DOHH2 (cell line): ENCODE measurements at regions not wholly inside any gene's neighbourhood (a gene's known extent, or its start where the extent isn't known, plus 50 kb on each side); places are given as distances from the start of the nearest gene placed in this dataset.

ENCODE experiments used
- EZH2phosphoT487 ChIP-seq: fragments of 200-600 bp; sonication (generic); IDR thresholded peaks from 2 replicates; pipeline ENCODE4 v1.6.1; 2017; ENCODE audit warnings: borderline replicate concordance, mild to moderate bottlenecking, antibody characterized with exemption, low read length, moderate library complexity, mixed read lengths
- TF ChIP-seq, protein P1 (sequence below): fragments of 200-600 bp; sonication (generic); IDR thresholded peaks from one replicate; pipeline ENCODE4 v1.5.1; 2014; ENCODE audit warnings: antibody characterized with exemption, mild to moderate bottlenecking, low read depth, low read length; ENCODE audit not compliant: poor library complexity, severe bottlenecking

DNA sequence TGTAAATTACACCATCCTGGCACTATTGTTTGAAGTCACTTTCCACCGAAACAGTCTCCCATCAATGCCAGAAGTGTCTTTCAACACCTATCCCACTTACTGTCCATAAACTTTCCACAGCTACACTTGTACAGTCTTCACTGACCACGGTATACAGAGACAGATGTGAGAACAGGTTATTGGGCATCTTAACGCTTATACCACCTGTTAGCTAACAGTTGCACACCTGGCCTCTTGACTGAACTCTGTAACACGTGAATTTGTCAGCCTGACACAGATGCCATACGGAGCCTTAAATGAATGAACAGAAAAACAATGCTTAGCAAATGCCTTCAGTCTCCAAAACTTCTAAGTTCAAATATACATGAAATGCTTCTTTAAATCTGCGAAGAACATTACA is 440.5 kb downstream of the SHQ1 start:
- TF ChIP-seq, protein P1, sequence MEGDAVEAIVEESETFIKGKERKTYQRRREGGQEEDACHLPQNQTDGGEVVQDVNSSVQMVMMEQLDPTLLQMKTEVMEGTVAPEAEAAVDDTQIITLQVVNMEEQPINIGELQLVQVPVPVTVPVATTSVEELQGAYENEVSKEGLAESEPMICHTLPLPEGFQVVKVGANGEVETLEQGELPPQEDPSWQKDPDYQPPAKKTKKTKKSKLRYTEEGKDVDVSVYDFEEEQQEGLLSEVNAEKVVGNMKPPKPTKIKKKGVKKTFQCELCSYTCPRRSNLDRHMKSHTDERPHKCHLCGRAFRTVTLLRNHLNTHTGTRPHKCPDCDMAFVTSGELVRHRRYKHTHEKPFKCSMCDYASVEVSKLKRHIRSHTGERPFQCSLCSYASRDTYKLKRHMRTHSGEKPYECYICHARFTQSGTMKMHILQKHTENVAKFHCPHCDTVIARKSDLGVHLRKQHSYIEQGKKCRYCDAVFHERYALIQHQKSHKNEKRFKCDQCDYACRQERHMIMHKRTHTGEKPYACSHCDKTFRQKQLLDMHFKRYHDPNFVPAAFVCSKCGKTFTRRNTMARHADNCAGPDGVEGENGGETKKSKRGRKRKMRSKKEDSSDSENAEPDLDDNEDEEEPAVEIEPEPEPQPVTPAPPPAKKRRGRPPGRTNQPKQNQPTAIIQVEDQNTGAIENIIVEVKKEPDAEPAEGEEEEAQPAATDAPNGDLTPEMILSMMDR: no peak
- TF ChIP-seq EZH2phosphoT487: no peak
